Breast epithelium (tissue), 4 donors: ENCODE measurements at regions not wholly inside any gene's neighbourhood (a gene's known extent, or its start where the extent isn't known, plus 50 kb on each side); places are given as distances from the start of the nearest gene placed in this dataset.

ENCODE experiments used
- DNase-seq, 2 donors: peaks; one replicate each; pipeline ENCODE4 v3.0.0-alpha.2; 2019; ENCODE audit warnings: low spot score in 2 of 2
- H3K27ac ChIP-seq, 2 donors: fragments of 200-600 bp; sonication (generic) in 1 of 2; one replicate each; pipeline ENCODE4 v1.5.1; 2016 to 2019; ENCODE audit warnings: mild to moderate bottlenecking in 1 of 2
- H3K27me3 ChIP-seq, 2 donors: fragments of 200-600 bp; sonication (generic) in 1 of 2; one replicate each; pipeline versions ENCODE4 v1.5.1 to v1.6.0; 2017 to 2019; ENCODE audit warnings: control low read depth in 1 of 2, mild to moderate bottlenecking in 1 of 2
- H3K36me3 ChIP-seq: fragments of 200-600 bp; one replicate; pipeline ENCODE4 v1.5.1; 2019
- H3K4me1 ChIP-seq, 2 donors: fragments of 200-600 bp; sonication (generic); one replicate each; pipeline ENCODE4 v1.5.1; 2016 to 2019; ENCODE audit warnings: control low read depth in 1 of 2
- H3K4me3 ChIP-seq, 3 donors: fragments of 200-600 bp; sonication (generic); 1 replicate in 2 of 3; 2 replicates in 1 of 3; pipeline ENCODE4 v1.5.1; 2016 to 2019; ENCODE audit warnings: mild to moderate bottlenecking in 3 of 3, moderate library complexity in 2 of 3
- H3K9me3 ChIP-seq, 2 donors: fragments of 200-600 bp; sonication (generic) in 1 of 2; one replicate each; pipeline ENCODE4 v1.5.1; 2016 to 2019; ENCODE audit warnings: control low read depth in 1 of 2
- CTCF ChIP-seq, 3 donors: fragments of 450-650 bp; IDR thresholded peaks; one replicate each; pipeline ENCODE4 v1.5.1; 2016 to 2017; ENCODE audit warnings: antibody characterized with exemption in 3 of 3, mild to moderate bottlenecking in 3 of 3, moderate library complexity in 3 of 3
- POLR2A ChIP-seq: fragments of 450-650 bp; IDR thresholded peaks from one replicate; pipeline ENCODE4 v1.6.1; 2016; ENCODE audit warnings: antibody characterized with exemption, mild to moderate bottlenecking, moderate library complexity
- POLR2AphosphoS5 ChIP-seq, 3 donors: sonication (generic); formaldehyde crosslinking; IDR thresholded peaks; one replicate each; pipeline ENCODE4 v1.6.1; 2017; ENCODE audit warnings: antibody characterized with exemption in 3 of 3
- intact Hi-C: fragments of 100-400 bp; cut with DNase I; formaldehyde crosslinking; loops from one replicate; pipeline ENCODE4 v1.15.1; 2023; ENCODE audit warnings: low total_unique reads

- Histone ChIP-seq H3K27me3 (no peaks in the 10 kb centered on the region), H3K4me3 (no peak overlapping the region), H3K27ac (no peak overlapping the region), H3K9me3 (no peaks in the 10 kb centered on the region), H3K36me3 (no peaks in the 10 kb centered on the region), H3K4me1 (no peaks in the 10 kb centered on the region)
- no peak for DNase-seq
- TF ChIP-seq CTCF (IDR thresholded peaks at IDR 0.05), result no peak
- TF ChIP-seq POLR2AphosphoS5 (IDR thresholded peaks at IDR 0.05), result no peak
- no peak for TF ChIP-seq POLR2A
- intact Hi-C loops, result no loop called here
Observed at GRCh38 chr20:52805843-52806242, 166.3 kb upstream of the TSHZ2 start.

- Histone ChIP-seq H3K27ac (no peak overlapping the region), H3K36me3 (no peaks in the 10 kb centered on the region), H3K4me3 (no peak overlapping the region), H3K4me1 (no peaks in the 10 kb centered on the region), H3K9me3 (no peaks in the 10 kb centered on the region), H3K27me3 (no peaks in the 10 kb centered on the region)
- intact Hi-C loops, result no loop called here
- no peak for TF ChIP-seq POLR2AphosphoS5 (IDR thresholded peaks at IDR 0.05)
- TF ChIP-seq CTCF (IDR thresholded peaks at IDR 0.05), result no peak
- no peak for TF ChIP-seq POLR2A
- DNase-seq, result no peak
Observed at GRCh38 chr20:52805296-52805571, 166.9 kb upstream of the TSHZ2 start.

GRCh38 chr20:52804497-52805295 lies 167.5 kb upstream of the TSHZ2 start:
- Histone ChIP-seq H3K4me1 (no peaks in the 10 kb centered on the region), H3K27me3 (no peaks in the 10 kb centered on the region), H3K9me3 (no peaks in the 10 kb centered on the region), H3K27ac (no peak overlapping the region), H3K4me3 (no peak overlapping the region), H3K36me3 (no peaks in the 10 kb centered on the region)
- TF ChIP-seq POLR2A (no peak), POLR2AphosphoS5 (IDR thresholded peaks at IDR 0.05) (no peak), CTCF (IDR thresholded peaks at IDR 0.05) (no peak)
- intact Hi-C loops, result no loop called here
- no peak for DNase-seq

- H3K9me3 ChIP-seq, result no peaks in the 10 kb centered on the region
- no peak for DNase-seq
- no peak overlapping the region for H3K27ac ChIP-seq
- no peak overlapping the region for H3K4me3 ChIP-seq
- TF ChIP-seq POLR2A, result no peak
- TF ChIP-seq POLR2AphosphoS5 (IDR thresholded peaks at IDR 0.05), result no peak
- no peak for TF ChIP-seq CTCF (IDR thresholded peaks at IDR 0.05)
- no peaks in the 10 kb centered on the region for H3K36me3 ChIP-seq
- intact Hi-C loops, result no loop called here
- H3K27me3 ChIP-seq, result no peaks in the 10 kb centered on the region
- H3K4me1 ChIP-seq, result no peaks in the 10 kb centered on the region
Observed at GRCh38 chr20:52801628-52802006, 170.5 kb upstream of the TSHZ2 start.

- no peak for TF ChIP-seq POLR2A
- no peak for TF ChIP-seq POLR2AphosphoS5 (IDR thresholded peaks at IDR 0.05)
- TF ChIP-seq CTCF (IDR thresholded peaks at IDR 0.05), result no peak
- intact Hi-C loops, result no loop called here
- Histone ChIP-seq H3K4me1 (no peaks in the 10 kb centered on the region), H3K36me3 (no peaks in the 10 kb centered on the region), H3K27ac (no peak overlapping the region), H3K9me3 (no peaks in the 10 kb centered on the region), H3K4me3 (no peak overlapping the region), H3K27me3 (no peaks in the 10 kb centered on the region)
- no peak for DNase-seq
Observed at GRCh38 chr20:52800734-52801627, 171.2 kb upstream of the TSHZ2 start.
